HCT116 (cell line): ENCODE measurements at regions not wholly inside any gene's neighbourhood (a gene's known extent, or its start where the extent isn't known, plus 50 kb on each side); places are given as distances from the start of the nearest gene placed in this dataset.

ENCODE experiments used
- CTCF ChIP-seq, 3 experiments: fragments of 200-600 bp in 1 of 3; sonication (generic) in 1 of 3; IDR thresholded peaks in 2 of 3; conservative IDR thresholded peaks in 1 of 3; 2 replicates each; pipeline ENCODE4 v1.5.1; 2012 to 2017; ENCODE audit warnings: low read depth in 2 of 3, low read length in 2 of 3, antibody characterized with exemption in 1 of 3, borderline replicate concordance in 1 of 3, control low read depth in 1 of 3, mild to moderate bottlenecking in 1 of 3, mixed read lengths in 1 of 3, mixed run types in 1 of 3, moderate library complexity in 1 of 3; ENCODE audit not compliant: insufficient read depth in 1 of 3
- JUND ChIP-seq: IDR thresholded peaks from 2 replicates; pipeline ENCODE4 v1.6.1; 2012
- TCF7L2 ChIP-seq: IDR thresholded peaks from 2 replicates; pipeline ENCODE4 v1.7.0; 2011; ENCODE audit warnings: borderline replicate concordance, inconsistent platforms; ENCODE audit not compliant: insufficient read depth, insufficient read length; ENCODE audit errors: extremely low read depth
- TF ChIP-seq, protein P1 (sequence below): IDR thresholded peaks from 2 replicates; pipeline ENCODE4 v1.6.1; 2012

- TF ChIP-seq CTCF (IDR thresholded peaks at IDR 0.05 in 2 of 3, conservative IDR thresholded peaks at IDR 0.05 in 1 of 3; ENCODE audit: borderline replicate concordance in 1 of 3, insufficient read depth in 1 of 3, low read depth in 2 of 3, low read length in 2 of 3): no peak
- TF ChIP-seq JUND: no peak
- TF ChIP-seq, protein P1, sequence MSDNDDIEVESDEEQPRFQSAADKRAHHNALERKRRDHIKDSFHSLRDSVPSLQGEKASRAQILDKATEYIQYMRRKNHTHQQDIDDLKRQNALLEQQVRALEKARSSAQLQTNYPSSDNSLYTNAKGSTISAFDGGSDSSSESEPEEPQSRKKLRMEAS: no peak
- no peak for TF ChIP-seq TCF7L2
Observed at GRCh38 chr16:56121156-56121500, 70.2 kb upstream of the GNAO1 start.
